CD4-positive, CD25-positive, alpha-beta regulatory T cell (primary cell): ENCODE measurements at regions not wholly inside any gene's neighbourhood (a gene's known extent, or its start where the extent isn't known, plus 50 kb on each side); places are given as distances from the start of the nearest gene placed in this dataset.

ENCODE experiments used
- ATAC-seq, 2 donors: fragments of 150-1000 bp; cut with Tn5 transposase; one replicate each; pipeline ENCODE4 v1.10.0; 2021; ENCODE audit warnings: low read depth in 2 of 2, moderate number of reproducible peaks in 2 of 2, moderate library complexity in 1 of 2
- DNase-seq, 3 donors: peaks; one replicate each; pipeline versions ENCODE4 v3.0.0 to v3.0.0-alpha.2; 2012 to 2022; ENCODE audit warnings: mixed read lengths in 1 of 3
- H3K27ac ChIP-seq: one replicate; pipeline ENCODE4 v1.7.0; 2013; ENCODE audit warnings: mild to moderate bottlenecking, low read length; ENCODE audit not compliant: insufficient read depth, poor library complexity, severe bottlenecking
- H3K27me3 ChIP-seq: one replicate; pipeline ENCODE4 v1.7.0; 2013; ENCODE audit warnings: low read length; ENCODE audit not compliant: control insufficient read depth, insufficient read depth
- H3K36me3 ChIP-seq: one replicate; pipeline ENCODE4 v1.7.0; 2013; ENCODE audit warnings: mild to moderate bottlenecking, low read length, moderate library complexity; ENCODE audit not compliant: control insufficient read depth, insufficient read depth
- H3K4me1 ChIP-seq: 2 replicates; pipeline ENCODE4 v1.7.0; 2013; ENCODE audit warnings: mild to moderate bottlenecking, low read length; ENCODE audit not compliant: insufficient read depth, control insufficient read depth, poor library complexity, severe bottlenecking
- H3K4me3 ChIP-seq: one replicate; pipeline ENCODE4 v1.7.0; 2013; ENCODE audit warnings: low read depth, mild to moderate bottlenecking, low read length, moderate library complexity
- H3K9me3 ChIP-seq, 2 experiments: 1 replicate in 1 of 2; 2 replicates in 1 of 2; pipeline ENCODE4 v1.7.0; 2013; ENCODE audit warnings: low read length in 2 of 2, mild to moderate bottlenecking in 1 of 2, moderate library complexity in 1 of 2; ENCODE audit not compliant: control insufficient read depth in 2 of 2
- H3K27ac Mint-ChIP-seq, 3 donors: one replicate each; pipeline ENCODE4 v1.8.0; 2020 to 2022; ENCODE audit warnings: mild to moderate bottlenecking in 3 of 3, mixed read lengths in 3 of 3, moderate library complexity in 2 of 3
- H3K27me3 Mint-ChIP-seq: one replicate; pipeline ENCODE4 v1.8.0; 2022; ENCODE audit warnings: mild to moderate bottlenecking, mixed read lengths
- H3K36me3 Mint-ChIP-seq: one replicate; pipeline ENCODE4 v1.8.0; 2020; ENCODE audit warnings: mixed read lengths
- H3K4me1 Mint-ChIP-seq, 4 donors: one replicate each; pipeline ENCODE4 v1.8.0; 2020 to 2022; ENCODE audit warnings: mixed read lengths in 4 of 4, mild to moderate bottlenecking in 1 of 4
- H3K4me3 Mint-ChIP-seq, 4 donors: one replicate each; pipeline ENCODE4 v1.8.0; 2020 to 2022; ENCODE audit warnings: mild to moderate bottlenecking in 4 of 4, mixed read lengths in 4 of 4, moderate library complexity in 3 of 4
- H3K9me3 Mint-ChIP-seq, 7 donors: one replicate each; pipeline ENCODE4 v1.8.0; 2020 to 2022; ENCODE audit warnings: mixed read lengths in 7 of 7, mild to moderate bottlenecking in 3 of 7, moderate library complexity in 2 of 7

GRCh38 chr14:96953087-96953874 lies 156.1 kb downstream of the VRK1 start:
- Mint-ChIP-seq H3K27me3 (no peaks in the 10 kb centered on the region), H3K36me3 (peaks cover 6% of the 10 kb centered on the region), H3K4me3 (no peak overlapping the region), H3K4me1 (peaks cover 4 to 30% (median 9%) of the 10 kb centered on the region in 4 donors), H3K27ac (peak overlapping the region in 1 of 3 donors; percentile 81), H3K9me3 (peaks cover 0 to 5% (median 0%) of the 10 kb centered on the region in 7 donors)
- Histone ChIP-seq H3K27me3 (no peaks in the 10 kb centered on the region), H3K4me1 (peaks cover 7% of the 10 kb centered on the region), H3K36me3 (no peaks in the 10 kb centered on the region), H3K9me3 (no peaks in the 10 kb centered on the region), H3K27ac (no peak overlapping the region), H3K4me3 (no peak overlapping the region)
- DNase-seq (no peak), ATAC-seq (no peak)

GRCh38 chr14:96953875-96954185 lies 156.6 kb downstream of the VRK1 start:
- Mint-ChIP-seq H3K36me3 (peaks cover 4% of the 10 kb centered on the region), H3K4me3 (no peak overlapping the region), H3K27me3 (no peaks in the 10 kb centered on the region)

GRCh38 chr14:96956464-96957239 lies 159.5 kb downstream of the VRK1 start:
- Histone ChIP-seq H3K9me3 (peaks cover 4 to 14% of the 10 kb centered on the region in 2 experiments), H3K4me3 (no peak overlapping the region), H3K27me3 (no peaks in the 10 kb centered on the region), H3K27ac (no peak overlapping the region), H3K36me3 (no peaks in the 10 kb centered on the region), H3K4me1 (peaks cover 29% of the 10 kb centered on the region)
- H3K4me3 Mint-ChIP-seq, result peak overlapping the region in 1 of 4 donors; percentile 66
- H3K27me3 Mint-ChIP-seq, result no peaks in the 10 kb centered on the region
- H3K4me1 Mint-ChIP-seq, result peaks cover 10 to 45% (median 14%) of the 10 kb centered on the region in 4 donors
- peak overlapping the region; percentile 6 to 62 (median 60) for H3K27ac Mint-ChIP-seq
- ATAC-seq, result no peak
- no peak for DNase-seq
- peaks cover 11% of the 10 kb centered on the region for H3K36me3 Mint-ChIP-seq
- peaks cover 1 to 16% (median 9%) of the 10 kb centered on the region in 7 donors for H3K9me3 Mint-ChIP-seq

More at GRCh38 chr14:96953875-96954185, 156.6 kb downstream of the VRK1 start:
- no peak overlapping the region for H3K27ac ChIP-seq
- no peaks in the 10 kb centered on the region for H3K36me3 ChIP-seq
- no peaks in the 10 kb centered on the region for H3K27me3 ChIP-seq
- H3K9me3 ChIP-seq, result no peaks in the 10 kb centered on the region
- Mint-ChIP-seq H3K27ac (no peak overlapping the region), H3K9me3 (peaks cover 0 to 5% (median 0%) of the 10 kb centered on the region in 7 donors), H3K4me1 (peaks cover 3 to 31% (median 9%) of the 10 kb centered on the region in 4 donors)
- H3K4me1 ChIP-seq, result peaks cover 10% of the 10 kb centered on the region
- DNase-seq (no peak), ATAC-seq (no peak)
- H3K4me3 ChIP-seq, result no peak overlapping the region

- H3K27me3 Mint-ChIP-seq, result no peaks in the 10 kb centered on the region
- H3K36me3 Mint-ChIP-seq, result peaks cover 15% of the 10 kb centered on the region
- no peak for DNase-seq
- peak overlapping the region in 1 of 4 donors; percentile 33 for H3K4me3 Mint-ChIP-seq
- Histone ChIP-seq H3K27me3 (no peaks in the 10 kb centered on the region), H3K4me3 (no peak overlapping the region), H3K9me3 (peaks cover 4 to 22% of the 10 kb centered on the region in 2 experiments), H3K36me3 (no peaks in the 10 kb centered on the region), H3K4me1 (peaks cover 43% of the 10 kb centered on the region), H3K27ac (no peak overlapping the region)
- H3K27ac Mint-ChIP-seq, result peak overlapping the region in 1 of 3 donors; percentile 51
- no peak for ATAC-seq
- peaks cover 1 to 26% (median 12%) of the 10 kb centered on the region in 7 donors for H3K9me3 Mint-ChIP-seq
- peaks cover 20 to 59% (median 25%) of the 10 kb centered on the region in 4 donors for H3K4me1 Mint-ChIP-seq
Observed at GRCh38 chr14:96958057-96958456, 160.9 kb downstream of the VRK1 start.

- Mint-ChIP-seq H3K4me1 (peaks cover 27 to 74% (median 33%) of the 10 kb centered on the region in 4 donors), H3K9me3 (peaks cover 3 to 29% (median 12%) of the 10 kb centered on the region in 7 donors), H3K36me3 (peaks cover 17% of the 10 kb centered on the region), H3K4me3 (peak overlapping the region in 1 of 4 donors; percentile 41), H3K27ac (peak overlapping the region; percentile 32 to 60 (median 59)), H3K27me3 (no peaks in the 10 kb centered on the region)
- H3K4me3 ChIP-seq, result no peak overlapping the region
- H3K27ac ChIP-seq, result no peak overlapping the region
- no peak for ATAC-seq
- peaks cover 4 to 22% of the 10 kb centered on the region in 2 experiments for H3K9me3 ChIP-seq
- no peak for DNase-seq
- H3K4me1 ChIP-seq, result peaks cover 61% of the 10 kb centered on the region
- H3K27me3 ChIP-seq, result no peaks in the 10 kb centered on the region
- H3K36me3 ChIP-seq, result no peaks in the 10 kb centered on the region
Observed at GRCh38 chr14:96959992-96960391, 162.8 kb downstream of the VRK1 start.

GRCh38 chr14:96960598-96961116 lies 163.5 kb downstream of the VRK1 start:
- Mint-ChIP-seq H3K36me3 (peaks cover 17% of the 10 kb centered on the region), H3K27ac (peak overlapping the region; percentile 59 to 99 (median 97)), H3K4me3 (peak overlapping the region in 3 of 4 donors; percentile 48 to 74 (median 68)), H3K27me3 (no peaks in the 10 kb centered on the region), H3K4me1 (peaks cover 27 to 74% (median 30%) of the 10 kb centered on the region in 4 donors), H3K9me3 (peaks cover 3 to 29% (median 12%) of the 10 kb centered on the region in 7 donors)
- ATAC-seq, result no peak
- Histone ChIP-seq H3K27ac (no peak overlapping the region), H3K4me3 (no peak overlapping the region), H3K36me3 (no peaks in the 10 kb centered on the region), H3K27me3 (no peaks in the 10 kb centered on the region), H3K4me1 (peaks cover 65% of the 10 kb centered on the region), H3K9me3 (peaks cover 4 to 22% of the 10 kb centered on the region in 2 experiments)
- DNase-seq, result no peak

GRCh38 chr14:96961895-96962294 lies 164.7 kb downstream of the VRK1 start:
- DNase-seq, result no peak
- Mint-ChIP-seq H3K27ac (peak overlapping the region; percentile 96 to 99 (median 99)), H3K4me1 (peaks cover 30 to 82% (median 36%) of the 10 kb centered on the region in 4 donors), H3K9me3 (peaks cover 3 to 29% (median 12%) of the 10 kb centered on the region in 7 donors), H3K36me3 (peaks cover 16% of the 10 kb centered on the region), H3K27me3 (no peaks in the 10 kb centered on the region), H3K4me3 (peak overlapping the region; percentile 21 to 78 (median 65))
- Histone ChIP-seq H3K4me1 (peaks cover 72% of the 10 kb centered on the region), H3K27me3 (no peaks in the 10 kb centered on the region), H3K27ac (peak overlapping the region; percentile 74), H3K4me3 (peak overlapping the region; percentile 72), H3K36me3 (no peaks in the 10 kb centered on the region), H3K9me3 (peaks cover 4 to 22% of the 10 kb centered on the region in 2 experiments)
- no peak for ATAC-seq
